GM19025 (cell line): ENCODE measurements at regions not wholly inside any gene's neighbourhood (a gene's known extent, or its start where the extent isn't known, plus 50 kb on each side); places are given as distances from the start of the nearest gene placed in this dataset.
"Not testable (repeated sequence)": the region's sequence is repeated elsewhere in the genome, so short reads cannot be mapped to it uniquely, and the experiment has no call there.

ENCODE experiments used
- ATAC-seq: cut with Tn5 transposase; IDR thresholded peaks from one replicate; pipeline ENCODE4 v1.9.1; 2021; ENCODE audit warnings: mild to moderate bottlenecking, low read depth, moderate library complexity; ENCODE audit not compliant: unreplicated experiment

DNA sequence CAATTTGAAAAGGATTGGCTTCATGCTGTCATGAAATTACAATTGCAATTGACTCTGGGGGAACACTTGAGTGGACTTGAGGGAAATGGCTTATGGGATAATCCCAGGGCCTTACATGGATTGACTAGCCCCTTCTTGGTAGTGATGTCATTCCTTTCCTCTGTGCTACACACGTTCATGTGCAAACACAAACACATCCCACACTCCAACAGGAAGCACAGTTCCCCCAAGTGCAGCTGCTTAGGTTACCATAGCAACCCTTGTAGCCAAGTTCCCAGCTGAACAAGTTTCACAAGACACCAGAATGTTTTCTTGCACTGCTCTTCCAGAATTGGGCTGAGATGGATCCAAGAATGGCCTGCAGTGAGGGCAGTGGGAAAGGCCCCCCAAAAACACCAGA, 217.0 kb downstream of the ZNF621 start:
- no peak for ATAC-seq

- ATAC-seq = no peak
These were observed 220.8 kb downstream of the ZNF621 start for GRCh38 chr3:40745381-40746106.

DNA sequence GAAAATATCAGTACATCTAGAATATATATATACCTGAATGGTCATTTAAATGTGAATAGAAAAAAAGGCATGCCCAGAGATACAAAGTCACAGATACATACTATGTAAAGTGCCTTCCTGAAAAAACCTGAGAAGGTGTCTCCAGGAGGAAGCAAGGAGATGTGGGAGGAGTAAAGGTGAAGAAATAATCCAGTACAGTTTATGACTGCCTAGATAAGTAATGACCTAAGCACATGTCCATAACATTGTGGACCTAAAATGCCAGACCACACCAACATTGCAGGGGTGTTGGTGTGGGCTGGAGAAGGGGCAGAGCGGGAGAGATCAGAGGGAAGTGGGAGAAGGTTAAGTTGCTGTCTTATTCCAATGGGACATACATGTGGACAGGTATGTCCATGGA, 226.9 kb downstream of the ZNF621 start:
- ATAC-seq = no peak

- no peak for ATAC-seq
These were observed 227.7 kb downstream of the ZNF621 start for GRCh38 chr3:40752492-40752891.

DNA sequence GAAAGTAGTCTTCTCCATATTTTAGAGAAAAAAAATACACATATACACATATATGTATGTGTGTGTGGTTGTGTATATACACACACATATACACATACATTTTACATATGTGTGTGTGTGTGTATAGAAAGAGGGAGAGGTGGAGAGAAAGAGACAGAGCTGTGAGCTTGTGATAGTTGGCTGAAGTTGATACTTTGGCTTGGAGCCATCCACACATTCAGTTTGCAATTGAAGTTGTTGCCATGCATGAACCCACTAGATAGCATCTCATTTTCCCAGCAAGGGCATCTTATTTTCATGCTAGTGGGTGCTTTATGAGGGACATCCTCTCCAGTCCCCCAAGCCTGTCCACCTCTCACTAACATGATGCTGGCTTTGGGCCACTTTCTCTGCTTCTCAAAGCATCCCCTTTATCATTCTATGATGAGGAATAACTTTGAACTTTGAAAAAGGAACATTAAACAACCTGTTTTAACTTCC, 228.6 kb downstream of the ZNF621 start:
- no peak for ATAC-seq

- ATAC-seq = no peak
These were observed 229.2 kb downstream of the ZNF621 start for GRCh38 chr3:40753951-40754350.

GRCh38 chr3:40754994-40755393, 230.2 kb downstream of the ZNF621 start:
- no peak for ATAC-seq

DNA sequence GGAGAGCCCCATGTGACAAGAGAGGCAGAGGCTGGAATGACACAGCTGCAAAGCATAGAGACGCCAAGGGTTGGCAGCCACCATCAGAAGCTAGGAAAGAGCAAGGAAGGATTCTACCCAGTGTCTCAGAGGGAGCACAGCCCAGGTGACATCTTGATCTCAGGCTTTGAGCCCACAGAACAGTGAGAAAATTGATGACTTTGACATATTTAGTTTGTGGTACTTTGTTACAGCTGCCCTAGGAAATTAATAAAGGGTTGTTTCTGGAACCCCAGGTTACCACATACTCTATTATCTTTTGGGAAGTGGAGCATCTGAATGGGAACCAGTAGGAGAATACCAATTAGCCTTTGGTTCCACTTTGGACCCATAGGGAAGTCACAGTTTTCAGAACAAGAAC, 231.7 kb downstream of the ZNF621 start:
- ATAC-seq = no peak

GRCh38 chr3:40762771-40763170, 238.0 kb downstream of the ZNF621 start:
- not testable (repeated sequence) for ATAC-seq

GRCh38 chr3:40763807-40764206, 239.0 kb downstream of the ZNF621 start:
- ATAC-seq = no peak

GRCh38 chr3:40764747-40765146, 240.0 kb downstream of the ZNF621 start:
- no peak for ATAC-seq

DNA sequence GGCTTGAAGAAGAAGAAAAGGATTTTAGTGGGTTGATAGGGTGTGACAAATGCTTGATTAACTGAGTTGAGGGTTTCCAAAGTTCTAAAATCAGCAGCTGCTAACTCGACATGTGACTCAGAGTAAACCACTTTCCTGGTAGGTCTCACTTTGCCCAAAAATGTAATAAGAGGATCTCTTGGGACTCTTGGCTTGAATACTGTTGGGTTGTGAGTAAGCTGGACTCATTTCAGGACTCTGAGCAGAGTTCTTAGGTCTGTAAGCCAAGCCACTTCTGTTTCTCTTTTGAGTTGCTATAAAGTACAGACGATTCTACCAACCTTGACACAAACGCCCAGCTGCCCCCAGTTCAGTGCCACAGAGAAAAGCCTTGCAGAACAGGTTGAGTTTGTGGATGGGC, 241.1 kb downstream of the ZNF621 start:
- peak; percentile 72 for ATAC-seq

DNA sequence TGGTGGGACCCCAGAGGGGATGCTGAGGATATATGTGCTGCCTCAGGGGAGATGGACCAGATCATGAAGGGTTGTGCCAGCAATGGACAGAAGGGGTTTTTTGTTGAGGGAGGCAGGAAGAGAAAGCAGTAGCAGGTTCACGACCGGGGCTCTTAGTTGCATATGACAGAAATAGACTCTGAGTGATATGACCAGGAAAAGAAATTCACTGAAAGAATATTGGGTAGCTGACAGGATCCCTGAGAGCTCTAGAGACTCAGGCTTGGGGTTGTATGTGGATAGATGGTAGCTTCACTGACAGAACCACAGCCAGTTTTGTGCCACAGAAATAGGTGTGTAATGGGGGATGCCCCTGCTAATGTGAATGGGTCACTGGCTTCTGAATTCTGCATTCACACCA, 241.6 kb downstream of the ZNF621 start:
- ATAC-seq = peak; percentile 55

DNA sequence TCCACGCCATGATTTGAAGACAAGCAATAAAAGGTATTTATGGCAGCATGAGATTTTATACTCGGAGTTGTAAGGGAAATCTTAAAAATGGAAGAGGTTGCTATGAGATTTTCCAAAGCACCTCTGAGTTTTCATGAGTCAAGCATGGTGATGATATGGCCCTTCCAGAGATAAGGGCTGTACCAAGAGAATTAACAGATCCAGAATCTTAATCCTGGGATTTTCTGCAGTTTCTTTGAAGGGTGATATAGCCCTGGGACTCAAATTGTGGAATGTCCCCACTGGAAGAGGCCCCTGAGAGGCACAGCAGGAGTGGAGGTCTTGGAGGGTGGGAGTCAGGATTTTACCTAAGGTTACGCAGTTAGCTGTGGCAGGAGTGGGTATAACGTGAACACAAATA, 243.3 kb downstream of the ZNF621 start:
- no peak for ATAC-seq

GRCh38 chr3:40768536-40768935, 243.8 kb downstream of the ZNF621 start:
- ATAC-seq = no peak

- ATAC-seq = no peak
These were observed 245.3 kb downstream of the ZNF621 start for GRCh38 chr3:40770061-40770460.

DNA sequence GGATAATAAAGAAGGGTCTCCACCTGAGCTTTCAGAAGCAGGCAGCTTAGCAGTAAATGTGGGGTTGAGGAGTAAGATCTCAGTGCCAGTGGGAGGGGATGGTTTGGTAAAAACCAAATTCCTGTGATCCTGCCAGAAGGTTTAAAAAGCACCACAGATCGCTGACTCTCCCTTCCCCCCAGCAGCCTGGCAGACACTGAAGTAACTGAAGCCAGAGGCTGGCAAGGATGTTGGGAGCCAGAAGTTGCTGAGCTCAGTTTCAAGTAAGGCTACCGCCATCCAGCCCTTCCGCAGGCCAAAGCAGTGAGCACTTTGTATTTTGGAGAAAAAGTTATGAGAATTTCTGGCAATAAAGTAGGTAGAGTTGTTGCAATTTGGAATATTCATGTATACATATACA, 246.4 kb downstream of the ZNF621 start:
- no peak for ATAC-seq

DNA sequence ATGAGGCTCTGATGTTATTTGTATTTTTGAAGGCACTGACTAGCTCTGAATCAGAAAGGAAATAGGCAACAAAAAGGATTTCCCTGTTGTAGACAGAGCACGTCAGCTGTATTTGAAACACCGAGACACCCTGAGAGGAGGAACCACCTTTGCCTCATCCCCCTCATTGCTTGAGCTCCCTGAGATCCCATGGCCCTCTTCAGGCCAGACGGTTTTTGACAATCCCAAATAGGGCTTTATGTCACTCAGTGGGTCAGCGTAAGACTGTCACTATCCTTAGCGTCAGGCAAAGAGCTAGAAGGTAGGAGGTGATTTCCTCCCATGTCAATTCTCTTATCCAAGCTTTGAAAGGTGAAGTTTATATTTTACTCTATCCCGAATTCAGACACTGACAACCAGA, 254.3 kb downstream of the ZNF621 start:
- no peak for ATAC-seq

- ATAC-seq = no peak
These were observed 255.6 kb downstream of the ZNF621 start for GRCh38 chr3:40780291-40780924.

GRCh38 chr3:40780925-40781406, 256.2 kb downstream of the ZNF621 start:
- no peak for ATAC-seq

DNA sequence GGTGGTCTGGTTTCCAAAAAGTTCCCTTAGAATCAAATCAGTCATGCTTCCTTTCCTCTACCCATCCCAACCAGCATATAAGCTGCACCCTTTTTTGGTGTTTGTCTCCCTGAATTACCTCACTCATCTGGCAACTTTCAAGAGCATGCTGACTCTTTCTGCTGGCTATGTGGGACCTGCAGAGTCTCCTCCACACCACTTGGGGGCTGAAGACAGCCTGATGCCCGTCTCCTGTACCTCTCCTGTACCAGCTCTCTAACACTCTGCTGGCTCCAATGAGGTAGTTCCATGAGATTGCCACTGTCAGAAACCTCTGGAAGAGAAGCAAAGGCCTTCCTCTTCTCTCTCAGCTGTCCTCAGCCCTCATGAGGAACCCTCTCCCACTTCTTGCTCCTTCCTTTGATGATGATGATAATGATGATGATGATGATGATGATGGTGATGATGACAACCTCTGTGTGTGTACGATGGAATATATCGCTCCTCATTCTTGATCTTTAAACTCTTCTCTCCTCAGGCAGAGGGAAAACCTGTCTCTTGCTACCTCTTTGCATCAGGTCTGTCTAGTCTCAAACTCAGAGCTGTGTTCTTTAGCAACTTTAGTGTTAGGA, 257.5 kb downstream of the ZNF621 start:
- ATAC-seq = no peak

- no peak for ATAC-seq
These were observed 266.0 kb downstream of the ZNF621 start for GRCh38 chr3:40790746-40791145.
